Activated naive CD4-positive, alpha-beta T cell treated with anti-CD3 and anti-CD28 coated beads for 36 hours (primary cell): ENCODE measurements at regions not wholly inside any gene's neighbourhood (a gene's known extent, or its start where the extent isn't known, plus 50 kb on each side); places are given as distances from the start of the nearest gene placed in this dataset.
"Not testable (repeated sequence)": the region's sequence is repeated elsewhere in the genome, so short reads cannot be mapped to it uniquely, and the experiment has no call there.

ENCODE experiments used
- CTCF ChIA-PET: fragments of 350-600 bp; sonication (Branson Sonifier 250); formaldehyde crosslinking; loops from one replicate; lab custom pipeline; 2021; ENCODE audit warnings: antibody characterized with exemption; lab: Charles Lee
- DNase-seq: peaks from one replicate; pipeline ENCODE4 v3.0.0-alpha.2; 2020
- H3K27ac Mint-ChIP-seq: one replicate; pipeline ENCODE4 v1.8.0; 2021; ENCODE audit warnings: mild to moderate bottlenecking, mixed read lengths
- H3K27me3 Mint-ChIP-seq: one replicate; pipeline ENCODE4 v1.8.0; 2021; ENCODE audit warnings: low read depth, mixed read lengths
- H3K36me3 Mint-ChIP-seq: one replicate; pipeline ENCODE4 v1.8.0; 2021; ENCODE audit warnings: low read depth, mixed read lengths
- H3K4me1 Mint-ChIP-seq: one replicate; pipeline ENCODE4 v1.8.0; 2021; ENCODE audit warnings: low read depth, mixed read lengths
- H3K4me3 Mint-ChIP-seq: one replicate; pipeline ENCODE4 v1.8.0; 2021; ENCODE audit warnings: mild to moderate bottlenecking, moderate library complexity, mixed read lengths
- H3K9me3 Mint-ChIP-seq: one replicate; pipeline ENCODE4 v1.8.0; 2021; ENCODE audit warnings: mixed read lengths
- intact Hi-C: fragments of 100-400 bp; cut with micrococcal nuclease; formaldehyde crosslinking; loops from one replicate; pipeline ENCODE4 v1.15.1; 2023

DNA sequence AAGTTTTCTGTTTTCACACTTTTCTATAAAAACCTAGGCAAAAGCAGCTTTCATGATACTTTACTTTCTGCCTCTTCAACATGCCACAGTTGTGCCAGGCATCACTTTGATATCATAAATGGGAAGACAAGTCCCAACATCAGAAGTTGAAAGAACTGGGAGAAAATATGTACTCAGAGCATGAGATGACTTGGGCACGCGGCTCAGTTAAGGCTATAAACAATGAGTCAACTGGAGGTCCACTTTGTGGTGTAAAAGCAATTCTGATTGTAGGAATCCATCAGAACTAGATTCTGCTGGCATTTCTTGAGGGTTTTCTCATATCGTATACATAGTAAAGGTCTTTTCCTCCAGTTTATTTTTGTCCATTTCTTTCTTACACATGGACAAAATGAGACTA lies 109.7 kb upstream of the USP47 start:
- H3K4me1 Mint-ChIP-seq = no peaks in the 10 kb centered on the region
- no peaks in the 10 kb centered on the region for H3K36me3 Mint-ChIP-seq
- H3K9me3 Mint-ChIP-seq = no peaks in the 10 kb centered on the region
- no peak for DNase-seq
- peaks cover 8% of the 10 kb centered on the region for H3K27me3 Mint-ChIP-seq
- no peak overlapping the region for H3K27ac Mint-ChIP-seq
- intact Hi-C loops = no loop called here
- H3K4me3 Mint-ChIP-seq = no peak overlapping the region
- CTCF ChIA-PET = interaction anchor here (0.6 kb wide), 1 partner anchor 56 kb away, joined by 4 read pairs; no protein-coding TSS in a partner anchor

DNA sequence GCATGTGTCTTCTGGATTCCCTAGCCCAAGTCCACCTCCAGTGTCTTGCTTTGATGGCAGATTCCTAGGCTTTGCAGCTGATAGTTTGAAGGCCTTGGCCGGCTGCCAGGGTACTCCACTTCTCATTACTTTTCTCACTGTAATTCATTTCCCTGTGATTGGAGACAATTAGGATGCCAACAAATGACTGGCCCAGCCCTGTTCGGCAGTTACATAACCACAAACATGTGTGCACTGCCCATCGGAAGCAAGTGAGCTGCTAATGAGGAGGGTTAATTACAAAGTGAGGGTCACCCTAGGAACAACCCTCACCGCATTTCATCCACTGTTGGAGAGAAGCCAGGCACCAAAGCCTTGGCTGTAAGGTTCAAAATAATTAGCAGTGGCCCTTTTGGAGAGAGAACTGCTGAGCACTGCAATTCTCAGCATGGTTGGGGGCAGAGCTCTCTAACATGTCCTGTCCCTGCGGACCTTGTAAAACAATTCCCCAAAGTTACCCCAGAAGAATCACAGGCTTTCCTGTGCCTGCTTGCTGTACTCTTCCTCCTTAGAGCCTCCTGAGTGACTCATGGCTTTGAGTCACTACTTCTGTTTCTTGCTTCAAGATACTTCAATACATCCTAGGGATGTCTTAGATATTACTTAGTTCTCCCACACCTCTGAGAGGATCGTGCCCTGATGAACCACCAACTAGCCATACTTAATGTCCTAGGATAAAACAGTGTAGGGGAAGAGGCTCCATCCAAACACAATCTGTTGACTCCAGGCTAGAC lies 109.7 kb upstream of the GALNT18 start:
- DNase-seq = no peak
- CTCF ChIA-PET = interaction anchor here (0.6 kb wide), 1 partner anchor 56 kb away, joined by 4 read pairs; no protein-coding TSS in a partner anchor
- H3K27me3 Mint-ChIP-seq = peaks cover 8% of the 10 kb centered on the region
- H3K36me3 Mint-ChIP-seq = no peaks in the 10 kb centered on the region
- no peak overlapping the region for H3K4me3 Mint-ChIP-seq
- no peaks in the 10 kb centered on the region for H3K4me1 Mint-ChIP-seq
- no peaks in the 10 kb centered on the region for H3K9me3 Mint-ChIP-seq
- intact Hi-C loops = no loop called here
- H3K27ac Mint-ChIP-seq = no peak overlapping the region

DNA sequence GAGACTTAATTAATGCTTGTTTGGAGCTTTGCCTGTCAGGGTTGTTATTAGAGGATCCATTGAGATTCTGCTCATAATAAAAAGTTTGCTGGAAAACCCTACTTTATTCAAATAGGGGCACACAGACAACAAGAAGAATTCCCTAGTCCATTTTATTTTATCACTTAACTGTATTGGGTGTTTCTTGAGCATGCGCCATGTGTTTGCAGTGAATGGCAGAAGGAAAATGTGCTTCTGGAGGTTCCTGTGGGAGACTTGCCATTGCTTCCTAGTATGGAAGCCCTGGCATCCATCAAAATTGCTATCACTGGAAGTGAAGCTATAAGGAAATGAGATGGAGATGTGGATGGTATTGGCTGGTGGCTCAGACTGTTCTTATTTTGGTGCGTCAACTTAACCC lies 106.6 kb upstream of the GALNT18 start:
- Mint-ChIP-seq H3K9me3 (no peaks in the 10 kb centered on the region), H3K4me1 (no peaks in the 10 kb centered on the region), H3K27me3 (peaks cover 11% of the 10 kb centered on the region), H3K36me3 (no peaks in the 10 kb centered on the region), H3K27ac (no peak overlapping the region), H3K4me3 (no peak overlapping the region)
- no peak for DNase-seq
- CTCF ChIA-PET = no interaction called here
- intact Hi-C loops = no loop called here

DNA sequence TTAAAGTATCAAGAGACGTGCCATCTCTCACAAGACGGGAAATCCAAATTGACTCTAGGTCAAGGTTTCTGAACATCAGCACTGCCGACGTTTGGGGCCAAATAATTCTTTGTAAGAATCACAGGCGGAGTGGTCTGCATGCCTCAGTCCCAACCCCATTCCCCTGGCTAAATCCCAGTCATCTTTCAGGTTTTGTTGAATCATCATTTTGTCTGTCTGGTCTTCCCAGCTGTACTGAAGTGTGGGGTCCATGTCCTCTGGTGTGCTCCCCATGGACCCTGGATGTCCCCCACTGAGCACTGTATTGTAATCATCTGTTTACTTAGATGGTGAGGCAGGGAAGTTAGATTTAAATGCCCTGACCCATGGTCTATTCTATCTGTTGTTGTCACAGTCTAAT lies 103.6 kb upstream of the GALNT18 start:
- intact Hi-C loops = no loop called here
- CTCF ChIA-PET = no interaction called here
- H3K27me3 Mint-ChIP-seq = peaks cover 17% of the 10 kb centered on the region
- H3K27ac Mint-ChIP-seq = no peak overlapping the region
- H3K36me3 Mint-ChIP-seq = no peaks in the 10 kb centered on the region
- H3K9me3 Mint-ChIP-seq = peaks cover 5% of the 10 kb centered on the region
- no peaks in the 10 kb centered on the region for H3K4me1 Mint-ChIP-seq
- DNase-seq = no peak
- no peak overlapping the region for H3K4me3 Mint-ChIP-seq

DNA sequence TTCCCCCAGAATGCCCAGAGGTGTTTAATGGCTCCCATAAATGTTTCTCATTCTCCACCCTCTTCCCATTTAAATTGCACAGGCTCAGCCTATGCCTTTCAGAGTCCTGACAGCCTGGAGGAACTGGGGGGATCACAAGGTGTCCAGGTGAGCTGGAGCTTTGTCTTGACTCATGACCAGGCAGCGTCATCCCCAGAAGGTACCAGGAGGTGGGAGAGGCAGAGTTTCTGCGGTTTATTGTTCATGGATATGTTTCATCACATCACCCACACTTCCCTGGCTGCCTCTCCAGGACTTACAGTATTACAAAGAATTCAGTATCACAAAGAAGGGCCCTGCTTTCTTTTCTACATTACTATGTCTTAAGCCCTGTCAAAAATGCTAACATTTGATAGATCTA lies 103.2 kb upstream of the GALNT18 start:
- no peak for DNase-seq
- peaks cover 17% of the 10 kb centered on the region for H3K27me3 Mint-ChIP-seq
- H3K4me3 Mint-ChIP-seq = no peak overlapping the region
- no peak overlapping the region for H3K27ac Mint-ChIP-seq
- intact Hi-C loops = no loop called here
- CTCF ChIA-PET = no interaction called here
- H3K4me1 Mint-ChIP-seq = no peaks in the 10 kb centered on the region
- peaks cover 5% of the 10 kb centered on the region for H3K9me3 Mint-ChIP-seq
- no peaks in the 10 kb centered on the region for H3K36me3 Mint-ChIP-seq

GRCh38 chr11:11722861-11723260 lies 101.1 kb upstream of the GALNT18 start:
- H3K4me1 Mint-ChIP-seq = no peaks in the 10 kb centered on the region
- DNase-seq = no peak
- intact Hi-C loops = no loop called here
- H3K27me3 Mint-ChIP-seq = peaks cover 18% of the 10 kb centered on the region
- CTCF ChIA-PET = no interaction called here
- no peaks in the 10 kb centered on the region for H3K36me3 Mint-ChIP-seq
- H3K27ac Mint-ChIP-seq = no peak overlapping the region
- no peak overlapping the region for H3K4me3 Mint-ChIP-seq
- H3K9me3 Mint-ChIP-seq = peaks cover 5% of the 10 kb centered on the region

GRCh38 chr11:11722246-11722645 lies 100.4 kb upstream of the GALNT18 start:
- Mint-ChIP-seq H3K36me3 (no peaks in the 10 kb centered on the region), H3K4me3 (no peak overlapping the region), H3K9me3 (peaks cover 5% of the 10 kb centered on the region), H3K27ac (no peak overlapping the region), H3K4me1 (no peaks in the 10 kb centered on the region), H3K27me3 (peaks cover 18% of the 10 kb centered on the region)
- no peak for DNase-seq
- CTCF ChIA-PET = no interaction called here
- intact Hi-C loops = no loop called here

GRCh38 chr11:11718511-11718910 lies 96.7 kb upstream of the GALNT18 start:
- Mint-ChIP-seq H3K27ac (no peak overlapping the region), H3K9me3 (peaks cover 16% of the 10 kb centered on the region), H3K4me1 (no peaks in the 10 kb centered on the region), H3K4me3 (no peak overlapping the region), H3K27me3 (peaks cover 25% of the 10 kb centered on the region), H3K36me3 (peaks cover 4% of the 10 kb centered on the region)
- intact Hi-C loops = no loop called here
- CTCF ChIA-PET = no interaction called here
- no peak for DNase-seq

GRCh38 chr11:11717064-11717725 lies 95.4 kb upstream of the GALNT18 start:
- CTCF ChIA-PET = interaction anchor here (0.9 kb wide), 1 partner anchor 70 kb away, joined by 3 read pairs; no protein-coding TSS in a partner anchor
- Mint-ChIP-seq H3K27me3 (peaks cover 21% of the 10 kb centered on the region), H3K36me3 (peaks cover 4% of the 10 kb centered on the region), H3K4me1 (no peaks in the 10 kb centered on the region), H3K27ac (no peak overlapping the region), H3K4me3 (no peak overlapping the region), H3K9me3 (peaks cover 15% of the 10 kb centered on the region)
- DNase-seq = no peak
- intact Hi-C loops = no loop called here

GRCh38 chr11:11715075-11715474 lies 93.3 kb upstream of the GALNT18 start:
- H3K27ac Mint-ChIP-seq, intact Hi-C loops, CTCF ChIA-PET, H3K4me3 Mint-ChIP-seq, H3K4me1 Mint-ChIP-seq, DNase-seq, H3K36me3 Mint-ChIP-seq: not testable (repeated sequence)
- peaks cover 11% of the 10 kb centered on the region for H3K9me3 Mint-ChIP-seq
- H3K27me3 Mint-ChIP-seq = peaks cover 21% of the 10 kb centered on the region

GRCh38 chr11:11710556-11710955 lies 88.8 kb upstream of the GALNT18 start:
- Mint-ChIP-seq H3K27ac (no peak overlapping the region), H3K4me3 (no peak overlapping the region), H3K27me3 (peaks cover 16% of the 10 kb centered on the region), H3K36me3 (peaks cover under 1% of the 10 kb centered on the region), H3K9me3 (peaks cover 5% of the 10 kb centered on the region), H3K4me1 (no peaks in the 10 kb centered on the region)
- CTCF ChIA-PET = interaction anchor here (0.6 kb wide), 1 partner anchor 1767 kb away, joined by 3 read pairs; no protein-coding TSS in a partner anchor
- DNase-seq = no peak
- intact Hi-C loops = no loop called here

DNA sequence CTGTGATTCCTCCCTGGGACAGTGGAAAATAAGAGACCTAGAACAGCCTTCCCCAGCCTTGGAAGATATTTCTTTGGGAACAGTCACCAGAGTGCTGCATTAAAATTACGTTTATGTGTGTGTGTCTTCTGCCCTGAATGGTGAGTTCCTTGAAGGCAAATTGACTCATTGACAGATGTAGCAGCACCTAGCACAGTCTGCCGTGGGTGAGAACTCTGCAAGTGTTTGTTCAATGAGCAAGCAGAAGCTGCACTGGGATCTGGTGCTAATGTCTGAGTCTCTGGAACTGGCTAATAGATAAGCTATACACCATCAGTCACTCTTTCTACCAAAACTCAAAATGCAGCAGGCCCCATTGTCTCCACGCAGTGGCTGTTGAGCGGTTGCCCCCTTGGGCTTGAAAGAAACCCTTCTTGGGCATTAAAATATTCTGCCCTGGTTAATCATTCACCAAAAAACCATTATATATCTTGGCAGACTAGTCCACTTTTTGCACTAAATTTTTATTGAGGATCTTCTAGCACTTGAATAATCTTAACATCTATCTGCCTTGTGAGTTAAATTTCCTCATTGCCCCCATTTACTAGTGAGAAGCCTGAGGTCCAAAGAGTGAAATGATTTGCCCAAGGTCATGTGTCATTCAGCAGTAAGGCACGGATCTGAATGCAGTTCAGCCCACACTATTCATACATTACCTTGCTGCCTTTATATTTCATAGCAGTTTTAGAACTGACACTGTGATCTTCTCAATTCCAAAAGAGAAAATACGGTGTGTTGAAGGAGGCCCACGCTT lies 87.8 kb upstream of the GALNT18 start:
- no peaks in the 10 kb centered on the region for H3K4me1 Mint-ChIP-seq
- no peaks in the 10 kb centered on the region for H3K36me3 Mint-ChIP-seq
- intact Hi-C loops = no loop called here
- CTCF ChIA-PET = no interaction called here
- no peak overlapping the region for H3K4me3 Mint-ChIP-seq
- DNase-seq = no peak
- H3K27me3 Mint-ChIP-seq = peaks cover 13% of the 10 kb centered on the region
- no peak overlapping the region for H3K27ac Mint-ChIP-seq
- no peaks in the 10 kb centered on the region for H3K9me3 Mint-ChIP-seq
